Vagina (tissue), 2 donors: ENCODE measurements at regions not wholly inside any gene's neighbourhood (a gene's known extent, or its start where the extent isn't known, plus 50 kb on each side); places are given as distances from the start of the nearest gene placed in this dataset.

Source experiments
- POLR2A ChIP-seq, 2 donors: fragments of 450-650 bp; IDR thresholded peaks; one replicate each; pipeline ENCODE4 v1.6.1; 2017; ENCODE audit warnings: antibody characterized with exemption in 2 of 2, mild to moderate bottlenecking in 2 of 2, moderate library complexity in 2 of 2
- TF ChIP-seq, protein P1 (sequence below), 3 experiments: fragments of 450-650 bp in 2 of 3; fragments of 200-600 bp in 1 of 3; sonication (generic) in 1 of 3; IDR thresholded peaks; one replicate each; pipeline ENCODE4 v1.5.1; 2017 to 2019; ENCODE audit warnings: antibody characterized with exemption in 3 of 3, mild to moderate bottlenecking in 2 of 3, moderate library complexity in 2 of 3

DNA sequence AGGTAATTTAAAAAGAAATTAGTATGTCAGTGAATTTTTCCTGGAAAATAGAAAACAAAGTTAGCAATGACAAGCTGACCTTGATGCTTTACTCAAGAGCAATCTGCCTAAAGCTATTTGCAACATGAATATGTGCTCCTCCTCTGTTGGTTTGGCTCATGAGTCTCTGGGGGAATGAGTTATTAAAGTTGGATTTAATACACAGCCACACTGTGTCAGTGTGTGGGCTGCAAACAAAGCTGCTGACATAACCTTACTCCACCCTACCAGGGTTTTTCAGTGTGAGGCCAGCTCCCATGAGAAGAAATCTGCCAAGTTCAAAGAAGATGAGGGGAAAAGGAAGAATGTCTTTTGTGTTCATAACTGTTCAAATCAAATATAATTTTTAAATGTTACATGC is 280.5 kb downstream of the TLL1 start:
- no peak for TF ChIP-seq POLR2A (IDR thresholded peaks at IDR 0.05)
- TF ChIP-seq, protein P1, sequence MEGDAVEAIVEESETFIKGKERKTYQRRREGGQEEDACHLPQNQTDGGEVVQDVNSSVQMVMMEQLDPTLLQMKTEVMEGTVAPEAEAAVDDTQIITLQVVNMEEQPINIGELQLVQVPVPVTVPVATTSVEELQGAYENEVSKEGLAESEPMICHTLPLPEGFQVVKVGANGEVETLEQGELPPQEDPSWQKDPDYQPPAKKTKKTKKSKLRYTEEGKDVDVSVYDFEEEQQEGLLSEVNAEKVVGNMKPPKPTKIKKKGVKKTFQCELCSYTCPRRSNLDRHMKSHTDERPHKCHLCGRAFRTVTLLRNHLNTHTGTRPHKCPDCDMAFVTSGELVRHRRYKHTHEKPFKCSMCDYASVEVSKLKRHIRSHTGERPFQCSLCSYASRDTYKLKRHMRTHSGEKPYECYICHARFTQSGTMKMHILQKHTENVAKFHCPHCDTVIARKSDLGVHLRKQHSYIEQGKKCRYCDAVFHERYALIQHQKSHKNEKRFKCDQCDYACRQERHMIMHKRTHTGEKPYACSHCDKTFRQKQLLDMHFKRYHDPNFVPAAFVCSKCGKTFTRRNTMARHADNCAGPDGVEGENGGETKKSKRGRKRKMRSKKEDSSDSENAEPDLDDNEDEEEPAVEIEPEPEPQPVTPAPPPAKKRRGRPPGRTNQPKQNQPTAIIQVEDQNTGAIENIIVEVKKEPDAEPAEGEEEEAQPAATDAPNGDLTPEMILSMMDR (IDR thresholded peaks at IDR 0.05): no peak
